Pancreas (tissue), 10 donors: ENCODE measurements at regions not wholly inside any gene's neighbourhood (a gene's known extent, or its start where the extent isn't known, plus 50 kb on each side); places are given as distances from the start of the nearest gene placed in this dataset.

ENCODE experiments used
- ATAC-seq, 4 donors: fragments of 200-7000 bp; cut with Tn5 transposase; one replicate each; pipeline versions ENCODE4 v1.8.0 to v1.9.1; 2020; ENCODE audit warnings: mild to moderate bottlenecking in 4 of 4, moderate library complexity in 4 of 4
- DNase-seq, 6 donors: peaks; one replicate each; pipeline ENCODE4 v3.0.0-alpha.2; 2020
- FAIRE-seq: peaks from 2 replicates; lab custom pipeline; 2012; peaks lifted over from hg19 to GRCh38; lab: Jason Lieb, UNC
- H3K27ac ChIP-seq, 4 donors: fragments of 200-600 bp; sonication (generic); 1 replicate in 3 of 4; 2 replicates in 1 of 4; pipeline versions ENCODE4 v1.5.0 to v1.8.0; 2020
- H3K27me3 ChIP-seq, 4 donors: fragments of 200-600 bp; one replicate each; pipeline ENCODE4 v1.8.0; 2021
- H3K36me3 ChIP-seq, 3 donors: fragments of 200-600 bp; sonication (generic) in 1 of 3; one replicate each; pipeline versions ENCODE4 v1.5.0 to v1.8.0; 2020 to 2021
- H3K4me1 ChIP-seq, 3 donors: fragments of 200-600 bp; one replicate each; pipeline ENCODE4 v1.8.0; 2021
- H3K4me3 ChIP-seq, 4 donors: fragments of 200-600 bp; sonication (generic) in 2 of 4; one replicate each; pipeline versions ENCODE4 v1.5.0 to v1.8.0; 2020 to 2021
- H3K9me3 ChIP-seq, 4 donors: fragments of 200-600 bp; one replicate each; pipeline ENCODE4 v1.8.0; 2021
- CTCF ChIP-seq, 4 donors: fragments of 200-600 bp; sonication (generic) in 3 of 4; IDR thresholded peaks; one replicate each; pipeline versions ENCODE4 v1.5.0 to v1.8.0; 2021; ENCODE audit warnings: antibody characterized with exemption in 4 of 4
- WGBS, 2 donors: extraction: QIAGEN DNeasy Blood & Tissue Kit; methylation state at CpG; one replicate each; pipeline ENCODE4 v1.1.7; 2013; 5-methylcytosine and 5-hydroxymethylcytosine counted together
- intact Hi-C, 3 donors: fragments of 100-400 bp; cut with DNase I; formaldehyde crosslinking; loops; one replicate each; pipeline versions ENCODE4 v1.11.1 to v1.14.2; 2022
- donor health status: healthy with polysubstance abuse.
- donor health status: DM: no; HTN: no; CAD: no; lungs with moderate emphysema.
- donor health status: DM: no; HTN: no; CAD: no.
- donor health status: control.
- donor health status: control.
- donor health status: Bipolar disorder and iron deficiency.
- donor health status: DM: yes; HTN: yes; CAD: no.
- donor health status: DM: no; HTN: no; CAD: no.
- donor health status: DM: no; HTN: no; CAD: no.
- donor health status: DM: yes; HTN: yes; CAD: no.

GRCh38 chr7:23973264-23973663 lies 263.2 kb downstream of the STK31 start:
- no peaks in the 10 kb centered on the region for H3K4me1 ChIP-seq
- H3K9me3 ChIP-seq = no peaks in the 10 kb centered on the region
- H3K27me3 ChIP-seq = no peaks in the 10 kb centered on the region
- FAIRE-seq = no peak
- no peak overlapping the region for H3K4me3 ChIP-seq
- H3K36me3 ChIP-seq = no peaks in the 10 kb centered on the region
- TF ChIP-seq CTCF (IDR thresholded peaks at IDR 0.05) = no peak
- H3K27ac ChIP-seq = no peak overlapping the region
- intact Hi-C loops = no loop called here
- ATAC-seq = no peak
- DNase-seq = no peak
- 48 to 52% methylated on average over 3 of the region's 3 CpGs for WGBS, 2 donors

- H3K27me3 ChIP-seq = no peaks in the 10 kb centered on the region
- H3K27ac ChIP-seq = no peak overlapping the region
- DNase-seq (no peak), ATAC-seq (no peak), FAIRE-seq (no peak)
- intact Hi-C loops = no loop called here
- H3K4me3 ChIP-seq = no peak overlapping the region
- no peaks in the 10 kb centered on the region for H3K9me3 ChIP-seq
- no peak for TF ChIP-seq CTCF (IDR thresholded peaks at IDR 0.05)
- H3K4me1 ChIP-seq = no peaks in the 10 kb centered on the region
- H3K36me3 ChIP-seq = no peaks in the 10 kb centered on the region
These were observed 270.1 kb downstream of the STK31 start for GRCh38 chr7:23980081-23980480.

- no peak for TF ChIP-seq CTCF (IDR thresholded peaks at IDR 0.05)
- FAIRE-seq (no peak), DNase-seq (no peak), ATAC-seq (no peak)
- no peaks in the 10 kb centered on the region for H3K4me1 ChIP-seq
- no peak overlapping the region for H3K27ac ChIP-seq
- H3K36me3 ChIP-seq = no peaks in the 10 kb centered on the region
- intact Hi-C loops = no loop called here
- H3K9me3 ChIP-seq = no peaks in the 10 kb centered on the region
- H3K4me3 ChIP-seq = no peak overlapping the region
- 16 to 21% methylated on average over 1 of the region's 1 CpG for WGBS, 2 donors
- H3K27me3 ChIP-seq = no peaks in the 10 kb centered on the region
These were observed 271.3 kb downstream of the STK31 start for GRCh38 chr7:23981314-23981713.

GRCh38 chr7:23981758-23982157 lies 271.7 kb downstream of the STK31 start:
- no peak for DNase-seq
- no peaks in the 10 kb centered on the region for H3K9me3 ChIP-seq
- H3K27me3 ChIP-seq = no peaks in the 10 kb centered on the region
- H3K27ac ChIP-seq = no peak overlapping the region
- no peak for ATAC-seq
- intact Hi-C loops = no loop called here
- no peaks in the 10 kb centered on the region for H3K4me1 ChIP-seq
- H3K4me3 ChIP-seq = no peak overlapping the region
- H3K36me3 ChIP-seq = no peaks in the 10 kb centered on the region
- 41 to 47% methylated on average over 3 of the region's 3 CpGs for WGBS, 2 donors
- FAIRE-seq = no peak
- TF ChIP-seq CTCF (IDR thresholded peaks at IDR 0.05) = no peak

GRCh38 chr7:24005517-24005916 lies 278.5 kb upstream of the NPY start:
- no peaks in the 10 kb centered on the region for H3K4me1 ChIP-seq
- WGBS, 2 donors = 25 to 51% methylated on average over 1 of the region's 1 CpG
- intact Hi-C loops = no loop called here
- ATAC-seq = no peak
- H3K4me3 ChIP-seq = no peak overlapping the region
- no peak for DNase-seq
- no peak for TF ChIP-seq CTCF (IDR thresholded peaks at IDR 0.05)
- H3K27ac ChIP-seq = no peak overlapping the region
- no peak for FAIRE-seq
- no peaks in the 10 kb centered on the region for H3K9me3 ChIP-seq
- H3K27me3 ChIP-seq = no peaks in the 10 kb centered on the region
- H3K36me3 ChIP-seq = no peaks in the 10 kb centered on the region
